Hematopoietic multipotent progenitor cell (in vitro differentiated cells): ENCODE measurements at regions not wholly inside any gene's neighbourhood (a gene's known extent, or its start where the extent isn't known, plus 50 kb on each side); places are given as distances from the start of the nearest gene placed in this dataset.

Experiments used
- DNase-seq, 3 donors: peaks; one replicate each; pipeline ENCODE4 v3.0.0-alpha.2; 2011 to 2015; ENCODE audit warnings: low read depth in 2 of 3, low spot score in 2 of 3

- DNase-seq: peak in 1 of 3 donors; percentile 6
These were observed 78.0 kb upstream of the ADAD1 start for GRCh38 chr4:122300776-122301175.

- no peak for DNase-seq
These were observed 73.0 kb upstream of the ADAD1 start for GRCh38 chr4:122305853-122306252.

DNA sequence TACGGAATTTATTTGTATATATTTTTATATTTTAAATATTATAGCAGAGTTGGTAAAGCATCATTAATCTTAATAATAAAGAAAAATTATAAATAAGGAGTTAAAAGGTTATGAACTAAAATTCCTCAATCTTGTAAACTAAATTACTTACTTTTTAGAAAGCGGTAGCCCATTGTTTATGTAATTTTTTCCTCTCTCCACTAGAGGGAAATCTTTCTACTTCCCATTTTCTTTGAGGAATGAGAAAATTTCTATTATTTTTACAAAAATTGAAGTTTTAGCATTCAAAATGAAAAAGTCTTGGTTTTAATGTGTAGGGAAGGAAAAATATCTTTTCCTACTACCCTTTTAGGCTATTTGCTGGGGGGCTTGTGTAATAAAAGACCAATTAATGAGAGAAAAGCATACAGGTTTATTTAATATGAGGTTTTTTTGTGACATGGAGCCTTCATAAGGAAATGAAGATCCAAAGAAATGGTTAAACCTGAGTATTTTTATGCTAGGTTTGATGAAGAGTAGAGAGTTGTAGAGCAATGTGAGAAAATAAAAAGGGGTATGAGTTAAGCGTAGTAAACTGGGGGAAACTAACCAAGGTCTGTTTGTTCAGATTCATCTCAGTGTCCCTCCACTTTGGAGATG is 68.7 kb upstream of the ADAD1 start:
- DNase-seq: peak in 1 of 3 donors; percentile 52

DNA sequence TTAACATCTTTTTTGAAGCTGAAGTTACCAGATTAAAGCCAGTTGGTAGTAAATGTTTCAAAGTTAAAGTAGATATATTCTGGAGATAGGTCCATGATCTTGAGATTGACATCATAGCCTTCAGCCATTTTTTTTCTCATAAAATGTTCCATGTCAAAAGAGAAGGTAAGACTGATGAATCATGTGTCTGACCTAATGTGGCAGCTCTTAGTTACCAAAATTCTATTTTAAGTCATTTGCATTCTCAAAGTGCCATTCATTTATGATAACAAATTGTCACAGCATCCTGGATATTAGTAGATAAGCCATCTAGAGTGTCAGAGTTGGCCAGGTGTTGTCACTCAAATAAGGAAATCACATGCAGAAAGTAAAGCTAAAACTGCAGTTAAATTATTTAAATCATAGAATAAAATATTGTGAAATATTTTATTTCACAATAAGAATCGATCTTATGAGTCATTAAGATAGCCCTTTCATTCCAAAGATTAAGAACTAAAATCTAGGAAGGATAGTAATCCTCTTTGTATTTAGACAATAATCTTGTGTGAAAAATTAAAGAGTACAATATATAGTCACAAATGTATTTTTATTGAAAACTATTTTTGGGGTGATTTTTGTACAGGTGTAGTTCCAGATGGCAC is 65.7 kb upstream of the ADAD1 start:
- DNase-seq: no peak

GRCh38 chr4:122326908-122327307 is 51.9 kb upstream of the ADAD1 start:
- DNase-seq: no peak

GRCh38 chr4:122328893-122329292 is 49.9 kb upstream of the ADAD1 start:
- no peak for DNase-seq
